ELF-1 (cell line): ENCODE measurements at regions not wholly inside any gene's neighbourhood (a gene's known extent, or its start where the extent isn't known, plus 50 kb on each side); places are given as distances from the start of the nearest gene placed in this dataset.

Source experiments
- DNase-seq: peaks from one replicate; pipeline ENCODE4 v3.0.0-alpha.2; 2016; ENCODE audit warnings: low read depth, low spot score

GRCh38 chr22:44557064-44557748, 59.2 kb upstream of the RTL6 start:
- DNase-seq: no peak

- DNase-seq: no peak
Observed at GRCh38 chr22:44555597-44555996, 57.6 kb upstream of the RTL6 start.

- DNase-seq: no peak
Observed at GRCh38 chr22:44555046-44555445, 57.0 kb upstream of the RTL6 start.

DNA sequence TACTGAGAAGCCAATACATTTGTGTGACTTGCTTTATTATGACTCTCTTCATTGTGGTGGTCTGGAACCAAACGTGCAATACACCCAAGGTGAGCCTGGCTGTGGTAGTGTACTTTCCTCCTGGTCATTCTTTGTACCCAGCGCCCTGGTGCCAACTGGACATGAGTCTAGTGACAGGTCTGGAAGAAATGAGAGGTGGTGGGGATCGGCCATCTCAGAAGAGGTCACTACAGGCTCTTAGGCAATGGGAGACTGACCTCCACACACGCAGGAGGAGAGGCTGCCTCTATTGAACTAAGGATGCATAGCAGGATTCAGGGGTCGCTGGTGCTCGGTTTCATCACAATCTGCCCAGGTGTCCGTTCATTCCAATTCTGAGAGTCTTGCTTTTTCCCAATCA, 56.4 kb upstream of the RTL6 start:
- no peak for DNase-seq

DNA sequence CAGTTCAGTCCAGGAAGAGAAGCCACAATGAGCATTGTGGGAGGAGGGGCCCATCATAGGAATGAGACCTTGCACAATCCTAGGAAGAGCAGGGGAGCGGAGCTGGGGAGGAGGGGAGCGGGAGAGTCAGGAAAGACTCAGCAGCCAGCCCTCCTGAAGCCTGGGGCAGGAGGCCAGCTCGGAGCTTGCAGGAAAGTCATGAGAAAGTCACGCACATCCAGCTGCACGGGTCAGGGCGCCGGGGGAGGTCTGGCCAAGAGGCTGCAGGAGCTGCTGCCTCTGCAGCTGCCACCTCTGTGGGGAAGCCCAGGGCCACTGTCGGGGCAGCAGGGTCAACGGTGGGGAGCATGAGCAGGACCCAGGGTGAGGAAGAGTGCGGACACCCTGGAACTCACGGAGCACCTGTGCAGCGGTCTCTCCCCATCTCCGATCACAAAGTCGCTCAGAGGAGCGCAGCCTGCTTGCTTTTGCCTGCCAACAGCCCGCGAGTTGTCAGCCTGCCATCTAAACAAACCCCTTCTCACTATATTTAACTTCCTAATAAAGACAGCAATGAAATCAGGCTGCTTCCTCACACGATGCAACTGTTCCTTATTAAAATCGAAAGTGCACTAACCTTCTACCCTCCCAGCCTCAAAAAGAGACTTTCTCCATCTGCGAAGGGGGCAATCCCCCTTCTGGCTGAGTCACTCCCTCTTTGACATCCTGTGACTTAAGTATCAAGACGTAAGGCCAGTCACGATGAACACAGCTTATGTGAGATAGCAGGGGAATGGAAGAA, 52.9 kb upstream of the RTL6 start:
- DNase-seq: peak; percentile 52

- DNase-seq: no peak
Observed at GRCh38 chr22:44549701-44550100, 51.7 kb upstream of the RTL6 start.

GRCh38 chr22:44548981-44549380, 50.9 kb upstream of the RTL6 start:
- no peak for DNase-seq
